HG03520 (cell line): ENCODE measurements at regions not wholly inside any gene's neighbourhood (a gene's known extent, or its start where the extent isn't known, plus 50 kb on each side); places are given as distances from the start of the nearest gene placed in this dataset.

Experiments used
- ATAC-seq: cut with Tn5 transposase; IDR thresholded peaks from one replicate; pipeline ENCODE4 v1.9.1; 2021; ENCODE audit warnings: mild to moderate bottlenecking, moderate library complexity; ENCODE audit not compliant: unreplicated experiment

DNA sequence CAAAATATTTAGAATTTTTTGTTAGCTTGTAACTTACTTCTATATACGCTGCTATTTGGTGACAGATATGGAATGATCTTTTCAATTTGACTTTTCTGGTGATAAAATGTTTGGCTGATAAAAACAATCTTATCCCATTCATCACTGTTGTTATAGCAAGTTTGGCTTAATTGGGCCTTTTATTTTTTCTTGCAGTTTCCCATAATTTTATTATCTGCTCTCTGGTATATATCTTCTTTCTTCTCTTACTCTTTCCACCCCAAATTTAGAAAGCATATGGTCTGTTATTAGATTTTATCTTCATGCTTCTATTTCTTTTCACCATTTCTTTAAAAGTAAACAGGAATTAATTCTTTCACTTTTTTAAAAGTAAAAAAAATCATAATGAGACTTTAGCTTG is 474.4 kb downstream of the TLE1 start:
- no peak for ATAC-seq

DNA sequence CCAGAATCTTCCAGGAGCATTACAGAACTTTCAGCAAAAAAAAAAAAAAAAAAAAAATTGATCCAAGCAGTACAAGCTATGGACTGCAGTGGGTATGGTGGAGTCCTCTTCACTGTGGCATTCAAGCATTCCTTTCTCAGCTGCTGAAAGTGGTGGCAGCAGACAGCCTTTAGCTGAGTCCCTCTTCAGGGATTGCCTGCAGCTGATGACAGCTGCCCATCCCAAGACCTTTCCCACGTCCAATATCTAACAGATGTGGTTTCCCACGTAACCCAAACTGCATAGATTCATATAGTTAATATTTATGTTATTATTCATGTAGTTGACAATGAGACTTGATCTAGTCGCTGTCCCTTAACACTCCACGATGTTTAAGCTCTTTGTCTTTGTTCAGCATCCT is 475.9 kb downstream of the TLE1 start:
- ATAC-seq = no peak

DNA sequence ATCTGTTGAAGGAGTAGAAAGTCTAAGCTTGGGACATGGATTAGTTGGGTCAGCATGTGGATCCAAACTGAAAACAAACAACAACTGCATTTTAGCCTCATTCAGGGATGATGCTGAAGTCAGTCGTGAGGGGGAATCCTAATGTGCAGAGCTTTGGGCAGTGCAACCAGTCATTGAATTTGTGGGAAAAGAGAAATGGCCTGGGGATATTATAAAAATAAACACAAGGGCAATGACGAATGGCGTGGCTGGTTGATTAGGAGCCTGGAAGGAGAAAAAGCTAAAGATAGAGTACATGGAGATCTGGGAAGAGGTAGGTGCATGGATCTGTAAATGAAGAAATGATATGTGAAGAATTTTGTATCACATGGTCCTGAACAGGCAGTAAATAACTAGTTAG is 477.6 kb downstream of the TLE1 start:
- ATAC-seq = no peak

DNA sequence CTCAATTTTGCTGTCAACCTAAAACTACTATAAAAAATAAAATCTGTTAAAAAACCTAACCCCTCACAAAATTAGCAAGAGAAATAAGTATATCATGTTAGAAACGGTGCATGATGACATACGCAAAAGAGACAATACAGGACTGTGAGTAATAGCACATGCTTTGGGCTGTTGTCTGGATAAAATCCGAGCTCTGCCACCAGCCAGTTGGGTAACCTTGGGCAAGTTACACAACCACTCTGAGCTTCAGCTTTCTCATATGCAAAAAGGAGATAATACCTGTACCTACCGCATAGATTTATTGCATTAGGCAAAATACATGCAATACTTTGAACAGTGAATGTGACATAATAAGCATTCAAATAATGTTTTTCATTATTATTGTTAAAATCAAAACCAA is 481.7 kb downstream of the TLE1 start:
- ATAC-seq = no peak

DNA sequence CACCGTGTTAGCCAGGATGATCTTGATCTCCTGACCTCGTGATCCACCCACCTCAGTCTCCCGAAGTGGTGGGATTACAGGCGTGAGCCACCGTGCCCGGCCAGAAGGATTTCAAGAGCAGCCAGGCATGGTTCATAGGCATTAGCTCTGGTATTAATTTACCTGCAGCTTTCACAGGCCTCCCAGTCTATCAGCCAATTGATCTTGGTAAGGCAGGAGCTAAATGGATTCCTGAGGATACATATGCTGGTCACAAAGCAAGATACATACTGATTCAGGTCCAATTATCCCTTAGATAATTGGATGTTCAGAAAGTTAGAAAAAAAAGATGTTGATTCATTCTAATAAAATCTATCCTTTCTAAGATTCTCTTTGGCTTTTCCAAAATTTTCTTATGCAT is 487.1 kb downstream of the TLE1 start:
- ATAC-seq = no peak

DNA sequence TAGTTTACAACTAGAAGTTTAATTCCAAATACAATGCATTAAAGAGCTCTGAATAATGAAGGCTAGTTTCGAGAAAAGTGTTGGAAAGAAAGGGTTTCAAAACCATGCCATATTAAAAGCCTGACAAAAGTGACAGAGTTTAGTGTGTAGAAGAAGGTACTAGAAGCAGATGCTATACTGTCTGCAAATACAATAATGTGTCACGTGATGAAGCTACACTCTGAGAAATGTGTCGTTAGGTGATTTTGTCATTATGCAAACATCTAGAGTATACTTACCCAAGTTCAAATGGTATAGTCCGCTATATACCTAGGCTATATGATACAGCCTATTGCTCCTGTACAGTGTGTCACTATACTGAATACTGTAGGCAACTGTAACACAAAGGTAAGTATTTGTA is 494.1 kb downstream of the TLE1 start:
- no peak for ATAC-seq

DNA sequence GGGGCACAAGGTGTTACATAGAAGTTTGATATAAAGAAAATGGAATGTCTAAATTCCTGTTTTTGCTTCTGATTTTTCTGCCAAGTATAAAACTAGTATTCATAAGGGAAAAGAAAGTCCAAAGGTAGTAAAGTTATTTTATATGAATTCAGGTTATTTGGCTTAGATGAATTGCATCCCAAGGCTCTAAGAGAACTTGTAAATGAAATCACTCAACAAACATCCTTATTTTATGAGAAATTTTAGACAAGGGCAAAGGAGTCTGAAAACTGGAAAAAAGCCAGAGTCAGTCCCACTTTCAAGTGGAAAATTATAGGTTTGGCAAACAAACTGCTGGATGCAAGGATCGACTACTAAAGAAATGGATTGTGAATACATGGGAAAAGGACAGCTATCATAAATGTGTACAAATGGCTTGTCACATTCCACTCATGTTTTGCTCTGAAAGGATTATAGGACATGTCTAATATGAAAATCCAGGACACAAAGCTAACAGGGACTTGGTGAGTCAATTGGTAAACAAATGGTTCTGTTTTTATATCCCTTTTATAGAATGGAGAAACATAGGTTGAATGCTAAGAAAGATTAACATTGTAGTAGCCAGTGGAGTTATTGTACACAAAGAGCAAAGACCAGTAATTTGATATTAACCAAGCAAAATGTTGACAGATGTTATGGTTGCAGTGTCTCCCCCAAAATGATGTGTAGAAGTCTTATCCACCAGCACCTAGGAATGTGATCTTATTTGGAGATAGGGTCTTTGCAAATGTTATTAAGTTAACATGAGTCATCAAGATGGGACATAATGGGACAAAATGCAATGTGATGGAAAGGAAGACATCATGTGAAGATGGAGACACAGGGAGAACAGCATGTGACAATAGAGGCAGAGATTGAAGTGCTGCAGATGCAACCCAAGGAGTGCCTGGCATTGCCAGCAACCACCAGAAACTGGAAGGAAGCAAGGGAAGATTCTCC is 495.7 kb downstream of the TLE1 start:
- ATAC-seq = no peak

DNA sequence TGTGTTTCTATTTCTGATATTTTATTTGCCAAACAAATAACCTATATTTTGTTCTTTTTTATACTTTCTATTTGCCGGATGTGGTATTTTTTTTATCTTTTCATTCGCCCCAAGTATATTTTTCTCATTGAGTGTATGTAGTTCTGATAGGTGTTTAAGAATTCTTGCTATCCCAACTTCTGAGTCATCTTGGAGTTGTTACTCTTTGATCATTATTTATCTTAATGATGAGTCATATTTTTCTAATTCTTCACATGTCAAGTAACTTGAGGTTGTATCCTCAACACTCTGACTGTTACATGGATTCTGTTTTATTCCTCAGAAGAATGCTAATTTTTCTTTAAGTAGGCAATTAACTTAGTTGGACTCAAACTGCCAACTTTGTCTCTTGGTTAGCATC is 498.1 kb downstream of the TLE1 start:
- ATAC-seq = no peak

DNA sequence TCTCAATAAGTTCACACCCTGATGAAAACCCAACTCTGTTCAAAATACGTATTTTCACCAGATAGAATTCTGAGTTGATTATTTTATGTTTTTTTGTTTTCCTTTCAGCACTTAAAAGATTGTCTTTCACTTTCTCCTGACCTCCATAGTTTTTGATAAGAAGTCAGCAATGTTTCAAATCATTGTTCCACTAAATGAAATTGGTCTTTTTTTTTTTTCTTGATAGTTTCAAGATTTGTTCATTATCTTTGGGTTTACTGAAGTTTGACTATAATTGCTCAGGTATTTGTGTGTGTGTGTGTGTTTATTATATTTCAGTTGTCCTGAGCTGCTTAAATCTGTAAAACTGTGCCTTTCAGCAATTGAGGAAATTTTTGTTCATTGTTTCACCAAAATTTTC is 498.7 kb downstream of the TLE1 start:
- no peak for ATAC-seq

DNA sequence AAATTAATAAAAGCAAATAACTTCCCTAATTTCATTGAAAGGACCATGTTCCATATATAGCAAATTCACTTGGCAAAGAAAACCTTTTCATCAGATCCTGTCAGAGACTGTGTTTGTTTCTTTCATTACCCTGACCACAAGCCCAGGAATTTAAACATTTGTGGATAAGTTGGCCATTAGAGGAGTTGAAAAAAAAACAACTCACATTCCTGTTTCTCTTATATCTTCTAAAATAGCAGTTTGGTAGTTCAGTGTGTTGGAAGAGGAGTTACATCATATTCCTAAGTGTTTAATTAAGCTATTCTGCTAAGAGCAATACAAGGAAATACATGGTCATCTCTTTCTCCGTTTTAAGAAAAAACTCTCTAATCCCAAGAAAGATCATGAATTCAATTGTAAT is 505.6 kb downstream of the TLE1 start:
- ATAC-seq = no peak

DNA sequence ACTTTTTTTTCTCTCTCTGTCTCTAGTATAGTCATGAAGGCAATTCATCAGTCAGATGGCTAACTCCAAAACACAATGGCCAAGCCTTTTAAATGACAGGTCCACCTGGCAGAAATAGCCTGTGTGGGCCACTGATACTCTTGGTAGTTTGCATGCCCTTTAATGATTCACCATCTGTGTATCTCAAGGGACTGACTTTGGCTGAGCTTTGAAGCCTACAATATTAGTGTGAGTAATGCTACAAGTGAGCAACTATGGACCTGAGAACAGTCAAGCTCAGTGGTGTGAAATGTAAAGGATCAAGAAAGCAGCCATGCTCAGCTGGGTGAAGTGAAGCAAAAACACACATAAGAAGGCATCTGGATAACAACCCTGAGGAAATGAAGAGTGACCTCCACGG is 506.9 kb downstream of the TLE1 start:
- ATAC-seq = no peak

DNA sequence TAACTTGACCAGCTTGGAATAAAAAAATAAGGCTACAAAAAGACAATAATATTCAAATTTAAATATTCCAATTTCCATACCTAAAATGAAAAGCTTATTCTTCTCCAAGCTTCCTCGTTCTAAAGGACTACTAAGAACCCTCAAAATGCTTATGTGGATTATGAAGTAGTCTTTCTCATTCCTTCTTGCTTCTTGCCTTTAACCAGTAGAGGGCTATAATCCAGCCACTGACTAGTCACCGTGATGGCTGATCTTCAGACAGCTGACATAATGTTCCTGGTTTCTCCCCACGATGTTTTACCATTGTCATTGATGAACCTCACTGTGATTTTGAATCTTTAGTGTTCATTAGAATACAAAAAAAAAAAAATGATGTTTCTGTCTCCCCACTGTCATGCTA is 515.3 kb downstream of the TLE1 start:
- no peak for ATAC-seq

DNA sequence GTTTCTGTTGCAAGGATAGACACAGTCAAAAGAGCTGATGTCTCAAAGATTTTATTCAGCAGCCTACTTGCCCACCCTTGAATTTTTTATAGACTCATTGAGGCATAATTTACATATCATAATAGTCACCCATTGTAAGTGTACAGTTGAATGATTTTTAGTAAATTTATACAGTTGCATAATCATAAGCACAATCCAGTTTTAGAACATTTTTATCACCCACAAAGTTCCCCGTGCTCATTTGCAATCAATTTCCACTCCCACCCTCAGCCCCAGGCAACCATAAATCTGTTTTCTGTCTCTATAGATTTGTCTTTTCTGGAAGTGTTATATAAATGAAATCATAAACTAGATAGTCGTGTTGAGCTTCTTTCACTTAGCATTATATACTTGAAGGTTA is 517.7 kb downstream of the TLE1 start:
- ATAC-seq = no peak

DNA sequence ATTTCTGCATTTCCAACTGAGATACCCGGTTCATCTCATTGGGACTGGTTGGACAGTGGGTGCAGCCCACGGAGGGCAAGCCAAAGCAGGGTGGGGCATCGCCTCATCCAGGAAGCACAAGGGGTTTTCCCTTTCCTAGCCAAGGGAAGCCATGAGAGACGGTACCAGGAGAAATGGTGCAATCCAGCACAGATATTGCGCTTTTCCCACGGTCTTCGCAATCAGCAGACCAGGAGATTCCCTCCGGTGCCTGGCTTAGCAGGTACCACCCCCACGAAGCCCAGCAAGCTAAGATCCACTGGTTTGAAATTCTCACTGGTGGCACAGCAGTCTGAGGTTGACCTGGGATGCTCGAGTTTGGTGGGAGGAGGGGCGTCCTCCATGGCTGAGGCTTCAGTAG is 527.0 kb downstream of the TLE1 start:
- no peak for ATAC-seq

DNA sequence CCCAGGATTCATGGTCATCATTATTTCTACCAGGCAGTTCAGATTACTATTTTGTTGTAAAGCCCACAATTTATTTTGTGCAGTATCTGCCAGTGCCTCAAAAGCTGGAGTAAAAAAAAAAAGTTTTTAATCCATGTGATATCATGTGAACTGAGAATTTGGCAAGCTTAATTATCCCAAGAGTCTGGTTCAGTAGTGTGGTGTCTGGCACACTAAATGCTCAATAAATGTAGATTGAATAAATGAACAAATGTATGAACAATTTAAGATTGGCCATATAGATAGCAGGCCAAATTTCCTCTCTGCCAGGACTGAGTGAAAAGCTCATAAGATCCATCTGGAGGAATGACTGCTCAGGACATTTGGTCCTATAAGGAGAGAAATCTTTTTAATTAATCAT is 533.0 kb downstream of the TLE1 start:
- no peak for ATAC-seq

DNA sequence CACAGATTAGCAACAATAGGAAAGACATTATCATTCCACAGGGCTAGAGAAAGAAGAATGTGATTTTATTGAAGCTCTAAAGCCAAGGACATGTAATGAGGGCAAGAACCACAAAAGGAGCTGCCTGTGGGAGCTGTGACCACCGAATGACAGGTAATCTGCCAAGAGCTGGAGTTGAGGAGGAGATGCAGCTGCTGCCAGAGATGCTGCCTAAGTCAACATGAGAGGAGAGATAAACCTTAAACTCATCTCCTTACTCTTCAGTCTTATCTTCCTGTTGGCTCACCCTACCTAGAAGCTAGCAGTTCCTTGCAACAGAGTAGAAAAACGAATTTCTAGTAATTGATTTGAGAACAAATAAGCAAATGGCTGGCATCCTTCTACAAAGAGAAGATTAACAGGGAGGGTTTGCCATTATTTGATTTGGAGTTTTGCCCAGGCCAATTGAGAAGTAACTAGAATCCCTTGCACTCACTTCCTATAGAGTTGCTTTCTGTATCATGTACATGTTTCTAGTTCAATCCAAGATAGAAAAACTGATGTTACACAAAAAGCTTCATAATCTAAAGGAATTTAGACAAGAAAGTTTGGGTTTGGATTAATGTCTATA is 539.2 kb downstream of the TLE1 start:
- no peak for ATAC-seq

DNA sequence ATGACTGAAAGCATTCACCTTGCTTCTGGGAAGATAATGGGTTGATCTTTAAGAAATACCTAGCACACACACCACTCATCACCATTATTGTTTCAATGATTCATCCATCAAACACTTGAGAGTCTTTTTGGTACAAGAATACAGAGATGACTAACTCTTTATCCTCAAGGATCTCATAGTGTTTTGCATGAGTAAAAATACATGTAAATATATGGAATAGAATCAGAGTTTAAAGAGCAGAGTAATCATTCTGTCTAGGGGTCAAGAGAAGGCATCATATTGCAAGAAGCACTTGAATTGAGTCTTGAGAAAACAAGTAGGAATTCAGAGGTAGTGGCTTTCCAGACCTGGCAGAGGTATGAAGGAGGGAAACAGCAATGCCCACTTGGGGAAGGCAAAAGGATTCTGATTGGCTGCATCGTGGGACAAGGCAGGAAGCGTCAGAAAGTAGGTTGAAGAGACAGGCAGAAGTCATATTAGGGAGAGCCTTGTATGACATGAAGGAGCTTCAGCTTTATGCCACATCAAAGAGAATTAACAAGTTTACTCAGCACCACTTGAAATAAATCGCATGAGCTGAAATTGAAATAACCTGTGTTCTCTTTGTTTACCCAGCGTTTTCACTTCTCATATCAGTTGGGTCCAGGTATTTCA is 542.5 kb downstream of the TLE1 start:
- ATAC-seq = no peak

DNA sequence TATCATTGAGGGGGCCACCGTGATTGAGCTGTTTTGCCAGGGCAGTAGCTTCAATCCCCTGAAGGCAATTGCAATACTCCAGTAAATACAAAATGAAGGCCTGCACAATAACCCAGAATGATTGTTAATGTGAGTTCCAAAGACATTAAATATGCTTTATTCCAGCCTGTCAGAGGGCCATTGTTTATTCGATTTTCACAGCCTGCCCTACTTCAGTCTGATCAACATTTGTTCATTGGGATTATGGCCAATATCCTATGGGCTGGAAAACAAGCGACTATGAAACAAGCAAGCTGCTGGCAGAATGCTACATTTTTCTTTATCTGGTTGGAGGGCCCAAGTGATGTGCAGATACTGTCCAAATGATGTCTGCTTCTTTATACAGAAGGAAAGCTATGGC is 543.1 kb downstream of the TLE1 start:
- no peak for ATAC-seq

DNA sequence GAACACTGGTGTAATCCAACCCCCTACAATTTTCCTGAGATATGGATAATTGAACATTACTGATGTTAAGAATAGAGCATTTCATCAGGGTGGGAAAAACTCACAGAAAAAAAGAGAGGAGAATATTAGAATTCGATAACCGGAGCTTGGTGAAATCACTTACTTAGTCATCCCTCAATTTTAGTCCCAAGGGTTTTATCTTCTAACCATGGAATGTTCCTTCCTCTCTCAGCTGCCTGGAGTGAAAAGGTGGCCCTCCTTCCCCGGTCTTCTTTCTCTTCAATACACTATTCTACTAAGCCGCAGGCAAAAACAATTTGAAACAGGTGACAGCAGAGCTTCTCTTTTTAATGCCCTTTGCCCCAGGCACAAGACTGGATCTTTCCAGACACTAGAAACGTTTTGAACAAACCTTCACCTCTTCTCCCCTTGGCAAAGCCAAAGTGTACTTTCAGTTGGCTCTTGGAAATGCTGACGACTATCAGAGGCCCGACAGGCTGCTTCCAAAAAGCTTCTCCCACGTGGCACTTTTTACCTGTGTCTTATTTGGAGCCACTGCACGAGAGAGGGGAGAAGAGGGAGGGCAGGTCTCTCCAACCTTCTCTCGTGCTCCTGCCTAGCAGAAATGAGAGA is 543.9 kb downstream of the TLE1 start:
- ATAC-seq = no peak

DNA sequence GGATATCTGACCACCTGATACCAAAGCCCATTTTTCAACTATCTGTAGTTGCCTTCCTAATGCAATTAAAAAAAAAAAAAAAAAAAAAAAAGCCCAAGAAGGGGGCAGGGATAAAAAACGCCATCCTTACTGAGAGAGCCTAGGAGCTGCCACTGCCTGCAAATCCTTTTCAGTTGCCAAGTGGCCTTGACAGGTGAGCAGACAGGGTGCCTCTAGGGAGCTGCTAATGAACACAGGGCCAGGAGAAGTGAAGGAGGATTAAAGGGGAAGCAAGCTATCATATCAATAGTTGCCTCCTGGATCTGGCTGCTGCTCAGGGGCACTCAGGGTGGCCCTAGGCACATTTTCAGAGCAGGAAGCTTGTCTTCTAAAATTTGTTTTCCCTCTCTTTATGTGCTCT is 547.4 kb downstream of the TLE1 start:
- no peak for ATAC-seq

DNA sequence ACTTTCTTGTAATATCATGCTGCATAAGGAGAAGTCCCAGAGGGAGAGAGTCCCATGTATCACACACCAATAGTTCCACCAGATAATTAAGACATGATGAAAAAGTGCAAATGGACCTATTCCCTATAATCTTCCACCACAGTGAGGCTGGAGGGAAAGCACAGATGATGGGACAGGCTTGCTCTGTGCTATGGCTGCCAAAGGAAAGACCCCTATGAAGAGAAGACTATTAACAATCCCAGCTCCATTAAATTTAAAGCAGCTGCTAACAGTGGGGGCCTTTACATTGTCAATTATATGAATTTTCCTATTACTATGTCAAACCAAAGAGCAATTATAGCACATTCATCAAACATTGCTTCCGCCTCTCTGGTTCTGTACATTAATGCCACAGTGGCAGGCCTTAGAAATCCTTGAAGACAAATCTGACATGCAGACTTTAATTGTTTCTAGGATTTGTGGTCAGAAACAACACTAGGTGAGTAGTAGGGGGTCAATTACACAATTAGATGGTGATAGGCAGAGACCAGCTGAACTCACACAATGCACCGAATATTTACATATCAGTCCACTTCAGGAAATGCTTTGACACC is 551.3 kb downstream of the TLE1 start:
- no peak for ATAC-seq
